Parathyroid adenoma (tissue), 2 donors: ENCODE measurements at regions not wholly inside any gene's neighbourhood (a gene's known extent, or its start where the extent isn't known, plus 50 kb on each side); places are given as distances from the start of the nearest gene placed in this dataset.

Experiments used
- H2AFZ ChIP-seq: fragments of 300-600 bp; sonication (generic); one replicate; pipeline ENCODE4 v1.7.0; 2017; ENCODE audit warnings: antibody characterized with exemption, mild to moderate bottlenecking
- H3K27ac ChIP-seq: fragments of 300-600 bp; sonication (generic); one replicate; pipeline ENCODE4 v1.7.0; 2017
- H3K27me3 ChIP-seq: fragments of 300-600 bp; sonication (generic); one replicate; pipeline ENCODE4 v1.7.0; 2017; ENCODE audit warnings: low read length; ENCODE audit not compliant: control insufficient read depth, insufficient read depth
- H3K36me3 ChIP-seq: fragments of 300-600 bp; sonication (generic); one replicate; pipeline ENCODE4 v1.7.0; 2017; ENCODE audit warnings: low read length; ENCODE audit not compliant: control insufficient read depth, insufficient read depth
- H3K4me1 ChIP-seq: fragments of 300-600 bp; sonication (generic); one replicate; pipeline ENCODE4 v1.7.0; 2017; ENCODE audit warnings: control low read depth
- H3K4me2 ChIP-seq: fragments of 300-600 bp; sonication (generic); one replicate; pipeline ENCODE4 v1.7.0; 2017; ENCODE audit warnings: low read length
- H3K4me3 ChIP-seq: fragments of 300-600 bp; sonication (generic); one replicate; pipeline ENCODE4 v1.7.0; 2017; ENCODE audit warnings: low read depth, low read length
- H3K79me2 ChIP-seq: fragments of 300-600 bp; sonication (generic); one replicate; pipeline ENCODE4 v1.7.0; 2017; ENCODE audit warnings: control low read depth
- H3K9ac ChIP-seq: fragments of 300-600 bp; sonication (generic); one replicate; pipeline ENCODE4 v1.7.0; 2017; ENCODE audit warnings: mild to moderate bottlenecking
- H3K9me3 ChIP-seq: fragments of 300-600 bp; sonication (generic); one replicate; pipeline ENCODE4 v1.7.0; 2017; ENCODE audit warnings: low read length; ENCODE audit not compliant: control insufficient read depth
- CTCF ChIP-seq: fragments of 300-600 bp; sonication (generic); IDR thresholded peaks from one replicate; pipeline ENCODE4 v1.7.0; 2017; ENCODE audit warnings: antibody characterized with exemption, mild to moderate bottlenecking
- donor health status: primary hyperparathyroidism.

- no peak overlapping the region for H3K9ac ChIP-seq
- H3K36me3 ChIP-seq, result no peaks in the 10 kb centered on the region
- H2AFZ ChIP-seq, result no peak overlapping the region
- H3K9me3 ChIP-seq, result no peaks in the 10 kb centered on the region
- no peak overlapping the region for H3K27ac ChIP-seq
- no peak overlapping the region for H3K4me3 ChIP-seq
- H3K4me1 ChIP-seq, result no peaks in the 10 kb centered on the region
- H3K27me3 ChIP-seq, result no peaks in the 10 kb centered on the region
- no peak overlapping the region for H3K4me2 ChIP-seq
- no peak for TF ChIP-seq CTCF
- H3K79me2 ChIP-seq, result no peaks in the 10 kb centered on the region
Measured at GRCh38 chr4:148944839-148945219, 502.6 kb upstream of the NR3C2 start.

GRCh38 chr4:148944136-148944838, 502.1 kb upstream of the NR3C2 start:
- no peak overlapping the region for H3K4me3 ChIP-seq
- no peak for TF ChIP-seq CTCF
- no peak overlapping the region for H3K27ac ChIP-seq

GRCh38 chr4:148934926-148935578, 492.8 kb upstream of the NR3C2 start:
- no peak overlapping the region for H3K4me3 ChIP-seq
- no peak overlapping the region for H2AFZ ChIP-seq
- H3K9me3 ChIP-seq, result no peaks in the 10 kb centered on the region
- no peaks in the 10 kb centered on the region for H3K4me1 ChIP-seq
- H3K27ac ChIP-seq, result no peak overlapping the region
- H3K79me2 ChIP-seq, result no peaks in the 10 kb centered on the region
- no peaks in the 10 kb centered on the region for H3K27me3 ChIP-seq
- no peaks in the 10 kb centered on the region for H3K36me3 ChIP-seq
- no peak for TF ChIP-seq CTCF
- H3K4me2 ChIP-seq, result no peak overlapping the region
- no peak overlapping the region for H3K9ac ChIP-seq

More at GRCh38 chr4:148944136-148944838, 502.1 kb upstream of the NR3C2 start:
- Histone ChIP-seq H3K9me3 (no peaks in the 10 kb centered on the region), H3K27me3 (no peaks in the 10 kb centered on the region), H2AFZ (no peak overlapping the region), H3K36me3 (no peaks in the 10 kb centered on the region), H3K4me1 (no peaks in the 10 kb centered on the region), H3K79me2 (no peaks in the 10 kb centered on the region), H3K4me2 (no peak overlapping the region), H3K9ac (no peak overlapping the region)

GRCh38 chr4:148926276-148927260, 484.4 kb upstream of the NR3C2 start:
- no peak overlapping the region for H3K27ac ChIP-seq
- H3K4me2 ChIP-seq, result no peak overlapping the region
- H3K79me2 ChIP-seq, result no peaks in the 10 kb centered on the region
- no peaks in the 10 kb centered on the region for H3K4me1 ChIP-seq
- H2AFZ ChIP-seq, result no peak overlapping the region
- TF ChIP-seq CTCF, result no peak
- no peaks in the 10 kb centered on the region for H3K9me3 ChIP-seq
- no peak overlapping the region for H3K9ac ChIP-seq
- H3K36me3 ChIP-seq, result no peaks in the 10 kb centered on the region
- H3K27me3 ChIP-seq, result no peaks in the 10 kb centered on the region
- no peak overlapping the region for H3K4me3 ChIP-seq
